Endothelial cell of umbilical vein (primary cell): ENCODE measurements at regions not wholly inside any gene's neighbourhood (a gene's known extent, or its start where the extent isn't known, plus 50 kb on each side); places are given as distances from the start of the nearest gene placed in this dataset.

Experiments used
- EZH2 ChIP-seq: IDR thresholded peaks from 2 replicates; pipeline ENCODE4 v1.6.1; 2012; ENCODE audit warnings: borderline replicate concordance, low read depth, mild to moderate bottlenecking, moderate library complexity, low read length, inconsistent platforms; ENCODE audit not compliant: severe bottlenecking
- FOS ChIP-seq: IDR thresholded peaks from 2 replicates; pipeline ENCODE4 v1.6.1; 2011; ENCODE audit warnings: mild to moderate bottlenecking, low read length, moderate library complexity, borderline replicate concordance; ENCODE audit not compliant: insufficient read depth
- GATA2 ChIP-seq: IDR thresholded peaks from 2 replicates; pipeline ENCODE4 v1.7.0; 2011; ENCODE audit warnings: low read depth, mild to moderate bottlenecking, moderate library complexity, mixed read lengths, low read length; ENCODE audit not compliant: insufficient read length, insufficient read depth
- JUN ChIP-seq: IDR thresholded peaks from 2 replicates; pipeline ENCODE4 v1.6.1; 2011; ENCODE audit warnings: borderline replicate concordance, low read depth; ENCODE audit not compliant: insufficient read length, insufficient read depth
- MAX ChIP-seq: IDR thresholded peaks from 2 replicates; pipeline ENCODE4 v1.6.1; 2011; ENCODE audit not compliant: insufficient read depth, insufficient read length
- MYC ChIP-seq: IDR thresholded peaks from one replicate; pipeline ENCODE4 v1.6.1; 2011; ENCODE audit warnings: mild to moderate bottlenecking, low read depth, low read length
- POLR2A ChIP-seq: IDR thresholded peaks from 2 replicates; pipeline ENCODE4 v1.6.1; 2012; ENCODE audit warnings: low read depth, mild to moderate bottlenecking, control low read depth, low read length
- POLR2AphosphoS5 ChIP-seq: IDR thresholded peaks from 2 replicates; pipeline ENCODE4 v1.6.1; 2012; ENCODE audit warnings: low read depth, mild to moderate bottlenecking, control low read depth, low read length, moderate library complexity; ENCODE audit not compliant: insufficient read depth
- TF ChIP-seq, protein P1 (sequence below), 2 donors: IDR thresholded peaks; 1 replicate in 1 of 2; 2 replicates in 1 of 2; pipeline ENCODE4 v1.5.1; 2011; ENCODE audit warnings: low read length in 2 of 2, mild to moderate bottlenecking in 2 of 2, moderate library complexity in 2 of 2, control low read depth in 1 of 2, inconsistent platforms in 1 of 2, low read depth in 1 of 2; ENCODE audit not compliant: insufficient read depth in 1 of 2; ENCODE audit errors: extremely low read depth in 1 of 2

DNA sequence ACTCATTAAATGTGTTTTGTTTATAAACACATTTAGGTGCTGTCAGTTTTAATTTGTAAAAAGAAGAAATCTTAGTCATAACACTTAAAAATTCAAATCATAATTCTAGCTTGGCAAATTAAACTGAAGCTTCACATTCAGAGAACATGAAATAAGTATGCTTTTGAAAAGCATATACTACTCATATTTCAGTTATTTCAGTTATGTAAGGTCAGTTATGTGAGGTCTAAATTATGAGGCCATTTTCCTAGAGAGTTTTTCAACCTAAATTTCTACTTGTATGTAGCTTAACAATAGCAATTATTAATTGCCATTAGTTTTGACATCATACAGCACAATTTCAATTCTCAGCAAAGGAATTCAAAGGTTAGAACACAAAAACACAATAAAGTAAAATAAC, 465.0 kb downstream of the PLOD2 start:
- TF ChIP-seq MAX, result no peak
- TF ChIP-seq, protein P1, sequence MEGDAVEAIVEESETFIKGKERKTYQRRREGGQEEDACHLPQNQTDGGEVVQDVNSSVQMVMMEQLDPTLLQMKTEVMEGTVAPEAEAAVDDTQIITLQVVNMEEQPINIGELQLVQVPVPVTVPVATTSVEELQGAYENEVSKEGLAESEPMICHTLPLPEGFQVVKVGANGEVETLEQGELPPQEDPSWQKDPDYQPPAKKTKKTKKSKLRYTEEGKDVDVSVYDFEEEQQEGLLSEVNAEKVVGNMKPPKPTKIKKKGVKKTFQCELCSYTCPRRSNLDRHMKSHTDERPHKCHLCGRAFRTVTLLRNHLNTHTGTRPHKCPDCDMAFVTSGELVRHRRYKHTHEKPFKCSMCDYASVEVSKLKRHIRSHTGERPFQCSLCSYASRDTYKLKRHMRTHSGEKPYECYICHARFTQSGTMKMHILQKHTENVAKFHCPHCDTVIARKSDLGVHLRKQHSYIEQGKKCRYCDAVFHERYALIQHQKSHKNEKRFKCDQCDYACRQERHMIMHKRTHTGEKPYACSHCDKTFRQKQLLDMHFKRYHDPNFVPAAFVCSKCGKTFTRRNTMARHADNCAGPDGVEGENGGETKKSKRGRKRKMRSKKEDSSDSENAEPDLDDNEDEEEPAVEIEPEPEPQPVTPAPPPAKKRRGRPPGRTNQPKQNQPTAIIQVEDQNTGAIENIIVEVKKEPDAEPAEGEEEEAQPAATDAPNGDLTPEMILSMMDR (IDR thresholded peaks at IDR 0.05; ENCODE audit: extremely low read depth in 1 of 2, insufficient read depth in 1 of 2, low read depth in 1 of 2, low read length in 2 of 2), result no peak
- no peak for TF ChIP-seq MYC
- TF ChIP-seq POLR2AphosphoS5, result no peak
- TF ChIP-seq POLR2A, result no peak
- no peak for TF ChIP-seq EZH2
- no peak for TF ChIP-seq FOS
- TF ChIP-seq JUN, result no peak
- TF ChIP-seq GATA2, result no peak
